ENCODE measurements at regions not wholly inside any gene's neighbourhood (a gene's known extent, or its start where the extent isn't known, plus 50 kb on each side); places are given as distances from the start of the nearest gene placed in this dataset.
"Not testable (repeated sequence)": the region's sequence is repeated elsewhere in the genome, so short reads cannot be mapped to it uniquely, and the experiment has no call there.

DNA sequence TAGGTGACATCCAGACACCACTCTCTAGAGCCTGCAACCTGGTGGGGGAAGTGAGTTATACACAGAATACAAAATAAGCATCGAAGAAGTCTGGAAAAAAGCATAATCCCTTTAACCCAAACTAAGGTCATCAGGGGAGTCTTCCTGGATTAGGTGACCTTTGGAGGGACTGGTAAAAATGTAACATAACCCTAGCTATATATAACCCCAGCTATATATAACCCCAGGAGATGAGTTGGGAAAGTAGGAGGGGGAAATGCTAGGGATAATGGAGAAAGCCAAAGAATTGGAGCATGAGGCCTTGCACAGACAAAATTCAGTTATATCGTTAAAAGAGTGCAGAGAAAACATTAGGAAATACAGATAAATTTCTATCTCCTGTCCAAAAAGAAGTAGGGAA is 164.8 kb downstream of the QRSL1 start:
- DNase-seq, result no peak

DNA sequence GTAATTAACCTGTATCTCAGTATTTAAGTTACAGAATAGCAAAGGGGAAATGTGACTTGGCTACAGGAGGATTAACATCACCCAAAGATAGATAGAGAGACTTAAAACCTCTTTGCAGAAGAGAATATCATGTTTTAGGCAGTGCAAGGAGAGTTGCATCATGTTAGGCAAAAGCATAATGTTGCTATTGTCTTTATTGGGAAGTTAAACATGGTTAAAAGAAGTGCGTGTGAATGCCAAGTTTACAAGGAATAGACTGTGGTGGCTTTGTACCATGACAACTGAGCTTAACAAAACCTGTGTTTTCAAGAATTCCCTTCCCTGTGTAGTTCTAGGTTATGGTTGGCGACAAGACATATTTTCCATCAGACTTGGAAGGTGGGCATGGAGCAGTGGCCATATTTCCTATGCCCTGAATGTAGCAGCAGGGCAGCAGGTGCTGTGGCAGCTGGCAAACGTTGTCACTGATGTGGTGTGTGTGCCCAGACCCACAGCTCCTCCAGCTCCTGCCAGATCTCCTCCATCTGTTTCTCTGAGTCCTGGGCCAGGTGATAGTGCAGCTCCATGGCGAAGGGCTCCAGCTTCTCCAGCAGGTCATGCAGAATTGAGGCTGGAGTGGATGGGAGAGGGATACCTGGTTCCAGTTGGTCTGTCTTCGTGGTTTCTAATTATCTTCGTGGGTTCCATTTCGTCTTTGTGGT is 163.3 kb downstream of the QRSL1 start:
- DNase-seq, result no peak

DNA sequence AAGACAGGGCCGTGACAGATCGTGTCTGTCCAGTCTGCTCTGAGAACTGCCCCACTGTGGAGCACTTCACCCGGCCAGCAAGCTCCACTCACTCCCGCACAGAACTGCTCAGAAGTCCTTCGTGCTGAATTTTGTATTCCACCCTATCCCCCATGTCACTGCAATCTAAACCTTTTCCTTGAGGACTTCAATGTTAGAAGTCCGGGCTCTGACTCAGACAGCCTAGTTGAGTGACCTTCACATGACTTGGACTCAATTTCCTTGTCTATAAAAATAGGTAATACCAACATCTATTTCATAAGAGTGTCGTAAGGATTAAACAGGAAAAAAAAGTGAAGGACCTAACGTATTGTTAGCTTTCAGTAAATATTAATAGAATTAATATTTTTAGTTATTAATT is 161.6 kb downstream of the QRSL1 start:
- no peak for DNase-seq

DNA sequence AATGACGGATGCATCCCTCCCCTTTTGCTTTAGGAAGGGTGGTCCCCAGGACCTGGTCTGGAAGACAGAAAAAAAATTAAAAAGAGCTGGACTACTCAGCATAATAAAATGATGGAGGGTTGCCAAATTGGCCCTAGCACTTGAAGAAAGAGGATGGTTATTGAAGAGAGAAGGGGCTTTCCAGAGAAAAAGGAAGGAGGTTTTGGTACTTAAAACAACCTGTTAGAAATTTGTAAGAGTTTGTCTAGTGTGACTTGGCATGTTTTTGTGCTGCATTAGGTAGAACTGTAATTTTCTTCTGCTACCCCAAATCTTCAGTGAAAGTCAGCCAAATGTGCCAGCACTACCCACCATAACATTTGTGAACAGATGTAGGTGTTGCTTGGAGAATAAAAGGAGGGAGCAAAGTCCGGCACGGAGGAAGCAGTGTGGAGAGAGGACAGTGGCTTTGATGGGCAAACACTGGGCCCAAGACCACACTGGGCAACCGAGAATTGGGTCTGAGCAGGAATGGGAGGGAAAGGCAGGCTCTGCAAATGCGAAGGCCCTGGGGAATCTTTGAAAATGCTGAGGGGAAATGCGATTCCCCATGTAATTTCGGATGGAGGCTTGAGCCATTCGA is 160.9 kb downstream of the QRSL1 start:
- DNase-seq, result no peak

DNA sequence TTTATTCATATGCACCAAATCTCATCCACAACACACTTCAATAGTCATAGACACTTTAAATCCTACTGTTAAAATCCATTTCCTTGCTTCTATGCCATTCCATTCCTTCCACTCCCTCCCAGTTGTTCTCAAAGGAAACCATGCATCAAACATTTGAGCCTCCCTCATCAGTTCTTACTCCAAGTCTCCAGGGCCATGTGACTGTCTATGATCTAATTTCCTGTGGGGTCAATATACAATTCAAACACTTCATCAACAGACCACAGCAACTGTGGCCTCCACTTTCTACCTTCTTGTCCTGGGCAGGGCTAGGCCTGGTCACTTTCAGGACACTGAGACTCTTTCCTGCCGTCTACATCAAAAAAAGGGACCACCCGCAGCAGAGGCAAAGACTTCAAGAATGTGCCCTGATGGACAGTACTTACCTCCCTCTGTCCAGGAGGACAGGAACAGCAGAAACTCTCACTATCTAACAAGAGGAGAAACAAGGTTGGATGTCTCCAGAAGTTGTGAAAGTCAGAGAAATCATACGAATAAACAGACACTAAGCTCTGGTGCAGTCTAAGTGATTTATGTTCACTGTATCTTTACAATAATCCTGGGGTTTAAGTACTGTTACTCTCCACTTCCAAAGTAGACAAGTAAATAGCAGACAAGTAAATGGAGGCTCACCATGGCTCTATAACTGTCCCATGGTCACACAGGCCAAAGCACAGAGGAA is 160.2 kb downstream of the QRSL1 start:
- no peak for DNase-seq

DNA sequence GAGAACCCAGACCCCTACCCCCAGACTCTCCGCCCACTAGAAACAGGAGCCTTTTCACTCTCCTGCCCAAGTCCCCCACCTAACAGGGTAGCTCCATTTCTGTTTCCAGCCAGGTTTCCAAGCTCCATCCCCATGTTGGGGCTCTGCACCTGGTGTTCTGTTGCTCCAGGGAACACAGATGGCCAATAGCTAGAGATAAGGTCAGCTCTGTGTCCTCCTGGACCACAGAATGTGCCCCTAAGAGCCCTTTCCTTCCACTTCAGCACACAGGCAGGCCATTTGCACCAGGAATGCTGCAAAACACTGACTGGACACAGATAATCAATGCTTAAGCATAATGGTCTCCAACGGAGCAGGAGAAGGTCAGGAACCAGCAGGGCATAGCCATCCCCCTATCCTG is 159.4 kb downstream of the QRSL1 start:
- no peak for DNase-seq

DNA sequence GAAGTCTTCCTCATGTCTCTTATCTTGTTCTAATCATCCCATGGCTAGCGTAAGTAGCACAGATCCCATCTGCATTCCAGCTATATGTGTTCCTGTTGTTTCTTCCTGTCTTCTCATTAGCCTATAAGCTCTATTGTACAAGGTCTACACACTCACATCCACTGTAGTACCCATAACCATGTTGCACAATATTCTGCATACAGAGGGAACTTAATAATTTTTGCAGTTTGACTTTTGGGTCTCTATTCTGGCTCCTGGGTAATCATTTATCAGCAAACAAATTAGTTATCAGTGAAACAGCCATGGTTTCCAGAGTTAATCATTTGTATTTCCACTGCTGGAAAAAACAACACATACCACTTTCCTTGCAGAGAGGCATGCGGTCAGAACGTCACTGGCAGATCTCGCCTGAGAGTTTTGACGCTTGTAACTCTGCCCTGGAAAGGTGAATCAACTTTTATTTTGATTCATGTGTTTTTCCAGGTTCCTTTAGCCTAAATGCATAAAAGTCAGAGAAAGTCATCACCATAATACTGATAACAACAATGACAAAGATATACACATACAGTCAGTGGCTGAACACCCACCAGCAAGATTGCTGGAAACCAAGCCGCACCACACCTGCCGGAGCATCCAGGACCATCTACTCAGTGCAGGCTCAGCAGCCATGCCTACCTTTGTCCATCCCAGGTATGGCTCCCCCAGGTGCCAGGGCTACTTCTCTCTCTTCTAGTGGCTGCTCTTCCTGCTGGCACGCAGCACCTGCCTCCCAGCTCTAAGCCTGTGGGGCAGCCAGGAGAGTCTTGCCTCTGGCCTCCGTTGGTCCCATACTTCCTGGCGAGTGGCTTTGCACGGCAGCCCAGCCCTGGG is 158.2 kb downstream of the QRSL1 start:
- no peak for DNase-seq

DNA sequence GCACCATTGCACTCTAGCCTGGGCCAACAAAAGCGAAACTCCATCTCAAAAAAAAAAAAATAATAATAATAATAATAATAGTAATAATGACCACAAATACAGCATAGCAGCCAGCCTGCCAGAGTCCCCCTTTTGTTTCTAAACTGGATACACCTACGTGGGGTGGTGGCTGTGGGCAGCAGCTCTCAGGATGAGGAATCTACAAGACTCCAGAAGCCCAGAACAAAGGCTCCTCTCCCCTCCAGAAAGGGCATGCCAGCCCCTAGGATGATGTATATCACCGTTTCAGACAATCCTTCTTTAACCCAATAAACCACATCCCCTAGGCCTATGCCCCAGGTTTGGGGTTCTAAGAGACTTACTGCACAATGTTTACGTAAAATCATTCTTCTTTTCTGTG is 155.9 kb downstream of the QRSL1 start:
- no peak for DNase-seq

DNA sequence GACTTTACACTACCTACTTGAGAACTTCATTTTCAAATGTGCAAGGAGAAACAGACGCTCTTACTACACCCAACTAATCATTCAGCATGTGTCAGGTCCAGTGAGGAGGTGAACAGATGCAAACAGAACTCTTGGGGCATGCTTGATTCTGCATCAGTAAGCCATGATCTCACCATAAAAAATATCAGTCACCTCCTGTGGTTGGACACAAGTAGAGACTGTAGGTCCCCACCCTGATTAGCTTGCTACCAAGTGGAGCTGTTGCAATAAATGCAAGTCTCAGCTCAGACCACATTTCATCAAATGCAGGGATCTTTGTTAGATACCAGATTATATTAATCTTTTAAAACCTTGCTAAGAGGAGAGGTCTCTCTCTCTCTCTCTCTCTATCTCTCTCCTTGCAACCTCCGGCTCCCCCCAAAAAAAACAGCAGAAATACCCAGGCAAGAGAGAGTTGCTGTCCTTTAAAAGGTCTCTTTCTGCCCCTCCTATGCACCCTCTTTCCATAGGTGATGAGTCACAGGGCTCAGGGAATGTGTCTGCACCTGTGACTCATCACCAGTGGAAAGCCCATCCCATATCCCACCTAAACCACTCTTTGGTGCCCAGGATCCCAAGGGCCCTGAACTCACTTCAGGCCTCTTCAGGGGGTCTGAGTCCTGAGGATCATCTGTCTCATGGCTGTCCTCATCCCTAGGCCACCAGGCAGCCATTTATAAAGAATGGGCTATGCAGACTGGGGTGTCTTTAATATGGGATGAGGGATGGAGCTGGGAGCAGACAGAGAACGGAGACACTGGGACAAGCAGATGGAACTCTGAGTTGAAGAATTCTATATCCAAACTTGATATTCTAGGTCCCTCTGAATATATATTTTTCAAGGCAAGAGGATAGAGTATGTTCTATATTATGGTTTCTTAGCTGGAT is 154.5 kb downstream of the QRSL1 start:
- DNase-seq, result no peak

DNA sequence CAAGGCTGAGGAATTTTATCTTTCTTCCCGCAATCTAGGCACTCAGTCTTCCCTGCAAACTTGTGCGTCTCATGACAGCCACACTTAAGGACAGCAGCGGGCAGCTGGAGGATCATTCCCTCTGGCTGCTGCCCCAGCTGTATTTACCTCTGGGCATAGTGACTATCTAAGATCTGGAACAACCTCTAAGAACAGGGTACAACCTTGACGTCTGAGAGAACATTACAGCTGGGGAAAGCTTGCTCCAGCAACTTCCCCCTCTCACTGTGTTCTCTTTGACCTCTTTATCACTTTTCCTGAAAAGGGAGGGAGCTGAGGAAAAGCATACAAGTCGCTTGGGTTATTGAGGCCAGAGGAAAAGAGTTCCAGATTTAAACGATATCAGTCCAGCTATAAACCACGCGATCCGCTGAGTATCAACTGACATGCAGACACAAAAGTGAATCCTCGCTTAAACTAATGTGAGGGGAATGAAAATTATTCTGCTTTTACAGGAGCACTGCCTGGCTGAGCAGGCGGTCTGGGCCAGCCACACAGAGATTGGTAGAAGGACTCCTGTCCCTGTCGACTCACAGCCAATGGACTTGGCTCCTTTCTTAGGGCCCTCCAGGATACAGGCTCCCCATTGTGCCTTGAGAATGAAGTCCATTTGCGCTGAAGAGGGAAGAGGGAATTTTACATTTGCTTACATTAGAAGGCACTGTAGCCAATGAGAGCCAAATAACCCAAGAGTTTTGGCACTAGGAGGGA is 153.3 kb downstream of the QRSL1 start:
- DNase-seq, result no peak

DNA sequence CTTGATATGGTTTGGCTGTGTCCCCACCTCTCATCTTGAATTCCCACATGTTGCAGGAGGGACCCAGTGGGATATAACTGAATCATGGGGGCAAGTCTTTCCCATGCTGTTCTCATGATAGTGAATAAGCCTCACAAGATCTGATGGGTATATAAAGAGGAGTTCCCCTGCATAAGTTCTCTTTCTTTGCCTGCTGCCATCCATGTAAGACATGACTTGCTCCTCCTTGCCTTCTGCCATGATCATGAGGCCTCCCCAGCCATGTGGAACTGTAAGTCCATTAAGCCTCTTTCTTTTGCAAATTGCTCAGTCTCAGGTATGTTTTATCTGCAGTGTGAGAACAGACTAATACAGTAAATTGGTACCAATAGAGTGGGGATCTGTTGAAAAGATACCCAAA is 150.2 kb downstream of the QRSL1 start:
- DNase-seq, result not testable (repeated sequence)

DNA sequence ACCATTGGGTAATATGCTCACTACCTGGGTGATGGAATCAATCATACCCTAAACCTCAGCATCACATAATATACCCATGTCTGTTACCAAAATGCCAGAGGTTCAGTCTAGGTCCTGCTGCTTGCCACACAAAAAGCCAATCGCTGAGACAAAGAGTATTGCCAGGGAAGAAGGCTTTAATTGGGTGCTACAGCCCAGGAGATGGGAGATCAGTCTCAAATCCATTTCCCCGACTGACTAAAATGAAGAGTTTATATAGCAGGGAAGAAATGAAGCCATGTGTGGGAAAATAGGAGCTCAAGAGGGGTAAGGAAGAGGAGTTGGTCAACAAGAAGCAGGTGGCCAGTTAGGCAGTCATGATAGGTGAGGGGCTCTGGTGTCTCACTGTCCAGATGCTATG is 149.6 kb downstream of the QRSL1 start:
- DNase-seq, result no peak

DNA sequence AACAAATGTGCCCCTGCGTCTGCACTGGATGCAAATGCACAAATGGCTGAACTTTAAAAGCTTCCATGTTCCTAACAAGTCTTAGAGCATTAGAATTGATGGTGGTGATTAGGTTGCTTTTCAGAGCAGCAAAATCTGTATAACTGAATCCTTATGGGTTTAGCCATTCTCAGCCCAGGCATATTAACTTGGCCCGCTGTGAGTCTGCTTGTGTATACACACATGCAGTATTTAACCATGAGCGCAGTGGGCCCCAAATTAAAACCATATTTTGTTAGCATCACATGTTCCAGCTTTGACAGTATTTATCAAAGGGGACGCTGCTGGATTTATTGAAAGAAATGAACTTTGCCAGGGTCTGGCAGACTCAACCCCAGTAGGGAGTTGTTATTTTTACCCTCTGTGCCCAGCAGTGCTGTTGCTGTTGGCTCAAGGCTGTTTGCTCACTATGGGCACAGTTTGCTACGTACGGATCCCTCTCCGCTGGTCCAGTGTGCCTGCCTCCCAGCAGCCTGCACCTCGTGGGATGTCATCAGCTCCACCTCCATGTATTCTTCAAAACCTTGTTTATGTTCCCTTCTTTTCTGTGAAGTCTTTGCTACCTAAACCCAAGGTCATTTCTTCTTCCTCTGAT is 144.7 kb downstream of the QRSL1 start:
- peak; percentile 61 for DNase-seq

DNA sequence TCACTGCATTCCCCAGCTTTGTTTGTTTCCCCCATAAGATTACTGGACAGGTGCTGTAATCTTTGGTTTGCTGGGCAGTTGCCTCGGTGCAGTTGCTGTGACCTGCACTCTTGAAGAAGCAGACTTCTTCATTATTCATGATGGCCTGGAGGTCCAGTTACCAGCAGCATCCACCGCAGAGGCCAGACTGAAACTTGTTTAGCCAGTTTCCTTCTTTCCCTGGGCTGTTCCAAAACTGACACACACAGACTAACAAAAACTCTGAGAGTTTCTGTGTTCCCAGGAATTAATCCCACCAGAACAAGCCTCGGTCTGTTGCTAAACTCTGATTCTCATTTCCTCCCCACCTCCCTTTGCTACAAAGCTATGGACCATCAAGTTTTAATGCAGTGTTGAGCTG is 144.1 kb downstream of the QRSL1 start:
- no peak for DNase-seq

DNA sequence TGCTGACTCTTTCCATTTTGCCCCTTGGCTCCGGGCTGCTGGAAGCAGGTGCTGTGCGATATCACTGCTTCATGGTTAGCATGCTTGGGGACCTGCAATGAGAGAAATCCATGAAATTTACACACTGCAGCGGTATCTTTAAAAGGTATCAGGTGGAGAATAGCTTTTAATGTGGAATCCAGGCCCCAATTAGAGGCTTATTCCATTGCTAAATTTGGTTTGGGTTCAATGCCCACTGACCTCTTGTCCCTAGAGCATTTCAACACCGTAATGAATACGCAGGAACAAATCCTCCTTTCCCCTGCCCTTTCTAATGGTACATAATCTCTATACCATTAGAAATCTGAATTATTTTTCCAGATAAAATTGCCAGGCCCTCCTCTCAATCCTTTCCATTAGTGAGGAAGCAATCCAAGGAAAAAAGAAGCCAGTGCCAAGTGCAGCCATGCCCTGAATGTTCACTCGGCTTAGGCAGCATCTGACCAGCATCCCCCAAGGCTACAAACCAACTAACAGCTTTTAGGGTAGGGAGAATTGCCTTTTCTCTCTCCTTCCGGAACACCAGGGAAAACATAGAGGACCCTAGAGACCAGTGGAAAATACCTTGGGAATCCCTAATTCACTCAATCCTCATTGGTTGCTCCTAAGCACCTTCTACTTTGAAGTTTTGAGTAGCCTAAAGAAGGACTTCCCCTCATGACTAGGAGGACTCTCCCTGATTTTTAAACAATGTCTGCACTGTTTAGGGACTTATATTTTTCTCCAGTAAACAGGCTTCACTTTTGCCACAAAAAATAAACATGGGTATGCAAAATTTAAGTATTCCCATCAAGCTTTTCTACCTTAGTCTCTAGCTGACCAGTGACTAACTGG is 143.1 kb downstream of the QRSL1 start:
- DNase-seq, result no peak

DNA sequence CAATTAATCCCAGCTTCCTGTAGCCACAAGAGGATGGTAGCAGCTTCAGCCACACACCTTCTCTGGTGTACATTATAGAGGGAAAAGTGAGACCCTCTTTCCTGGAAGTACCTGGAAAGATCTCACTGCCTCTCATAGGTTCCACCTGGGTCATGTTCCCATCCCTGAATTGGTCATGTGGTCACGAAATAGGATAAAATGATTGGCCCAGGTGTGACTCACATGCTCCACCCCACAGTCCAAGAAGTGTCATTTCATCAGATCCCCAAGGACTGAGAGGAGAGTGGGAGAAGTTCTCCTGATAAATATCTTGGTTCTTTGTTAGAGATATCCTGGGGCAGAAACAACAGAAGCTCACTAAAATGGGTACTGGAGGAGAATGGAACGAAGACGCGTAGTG is 142.4 kb downstream of the QRSL1 start:
- no peak for DNase-seq

DNA sequence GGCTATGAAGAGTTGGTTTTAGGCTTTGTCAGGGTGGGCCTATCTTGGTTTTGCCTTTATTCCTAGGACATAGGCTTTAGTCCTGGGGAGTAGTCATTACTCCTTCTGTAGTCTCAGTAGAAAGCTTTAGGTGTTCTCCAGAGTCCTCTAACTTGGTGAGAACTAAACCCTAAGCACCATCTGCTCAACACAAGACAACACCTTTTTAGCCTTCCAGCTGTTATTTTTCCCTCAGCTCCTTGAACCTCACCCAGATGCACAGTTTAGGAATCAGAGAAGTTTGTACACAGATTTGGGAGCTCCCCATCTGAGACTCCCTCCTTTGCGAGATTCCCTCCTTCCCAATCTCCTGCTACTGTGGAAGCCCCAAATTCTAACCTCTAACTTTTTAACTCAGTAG is 141.3 kb downstream of the QRSL1 start:
- DNase-seq, result no peak

DNA sequence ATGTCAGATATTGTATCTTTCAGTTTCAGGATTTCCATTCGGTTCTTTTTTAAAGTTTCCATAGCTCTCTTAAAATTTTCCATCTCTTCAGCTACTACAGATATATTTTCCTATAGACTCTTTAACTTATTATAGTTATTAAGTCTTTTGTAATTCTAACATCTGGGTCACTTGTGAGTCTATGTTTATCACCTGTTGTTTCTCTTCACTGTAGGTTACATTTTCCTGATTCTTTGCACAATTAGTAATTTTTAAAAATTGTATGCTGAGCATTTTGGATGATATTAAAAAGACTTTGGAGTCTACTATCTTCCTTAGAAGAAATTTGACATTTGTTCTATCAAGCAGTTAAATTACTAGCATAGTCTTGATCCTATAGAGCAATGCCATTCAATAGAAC is 140.7 kb downstream of the QRSL1 start:
- DNase-seq, result no peak

DNA sequence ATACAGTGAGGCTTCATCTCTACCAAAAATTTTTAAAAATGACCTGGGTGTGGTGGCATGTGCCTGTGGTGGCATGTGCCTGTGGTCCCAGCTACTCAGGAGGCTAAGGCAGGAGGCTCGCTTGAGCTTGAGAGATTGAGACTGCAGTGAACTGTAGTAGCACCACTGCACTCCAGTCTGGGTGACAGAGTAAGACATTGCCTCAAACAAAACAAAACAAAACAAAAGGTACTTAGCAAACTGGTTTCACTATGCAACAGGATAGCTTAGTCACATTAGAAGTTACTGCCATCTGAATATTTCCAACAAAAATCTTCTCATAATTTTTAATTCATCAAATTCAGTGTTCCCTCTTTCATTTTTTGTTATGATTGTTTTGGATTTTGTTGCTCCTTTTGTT is 137.9 kb downstream of the QRSL1 start:
- no peak for DNase-seq

DNA sequence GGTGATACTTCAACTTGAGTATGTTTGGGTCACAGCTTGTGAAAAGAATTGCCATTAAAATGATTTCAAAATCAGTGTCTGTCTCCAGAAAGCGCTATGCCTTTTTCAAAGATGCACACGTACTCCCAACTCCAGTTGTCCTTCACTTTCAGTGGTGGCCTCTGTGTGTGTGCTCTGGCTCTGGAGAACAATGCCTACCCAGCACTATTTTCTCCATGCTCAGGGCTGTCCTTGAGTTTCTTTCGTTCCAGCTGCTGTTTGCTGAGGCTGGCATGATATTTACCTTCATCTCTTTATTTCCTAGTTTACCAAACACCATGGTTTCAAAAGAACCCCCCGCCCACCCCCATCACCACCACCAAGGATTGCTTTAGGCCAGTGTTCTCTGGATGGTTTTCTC is 136.8 kb downstream of the QRSL1 start:
- DNase-seq, result no peak
